GM18858 (cell line): ENCODE measurements at regions not wholly inside any gene's neighbourhood (a gene's known extent, or its start where the extent isn't known, plus 50 kb on each side); places are given as distances from the start of the nearest gene placed in this dataset.
"Not testable (repeated sequence)": the region's sequence is repeated elsewhere in the genome, so short reads cannot be mapped to it uniquely, and the experiment has no call there.

Experiments used
- ATAC-seq: cut with Tn5 transposase; IDR thresholded peaks from one replicate; pipeline ENCODE4 v1.9.1; 2021; ENCODE audit not compliant: unreplicated experiment

GRCh38 chr18:67455890-67456501, 60.5 kb downstream of the DSEL start:
- no peak for ATAC-seq

DNA sequence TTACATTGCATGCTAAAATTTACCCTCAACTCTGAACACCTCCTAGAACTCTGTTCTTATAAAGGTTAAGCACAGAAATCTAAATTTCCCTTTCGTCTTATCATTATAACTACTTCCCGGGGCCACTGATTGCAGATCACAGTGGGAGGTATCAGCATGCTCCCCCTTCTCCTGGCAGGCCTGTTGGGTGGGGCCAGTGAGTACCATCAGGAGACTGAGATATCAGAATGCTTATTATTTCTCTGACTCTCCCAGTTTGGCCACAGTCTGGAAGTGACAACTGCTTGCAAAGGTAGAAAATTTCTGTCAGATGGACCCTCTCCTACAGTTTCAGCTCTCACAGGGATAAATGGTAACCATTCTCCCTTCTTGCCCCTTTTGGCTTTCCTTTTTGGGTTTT, 62.6 kb downstream of the DSEL start:
- no peak for ATAC-seq

DNA sequence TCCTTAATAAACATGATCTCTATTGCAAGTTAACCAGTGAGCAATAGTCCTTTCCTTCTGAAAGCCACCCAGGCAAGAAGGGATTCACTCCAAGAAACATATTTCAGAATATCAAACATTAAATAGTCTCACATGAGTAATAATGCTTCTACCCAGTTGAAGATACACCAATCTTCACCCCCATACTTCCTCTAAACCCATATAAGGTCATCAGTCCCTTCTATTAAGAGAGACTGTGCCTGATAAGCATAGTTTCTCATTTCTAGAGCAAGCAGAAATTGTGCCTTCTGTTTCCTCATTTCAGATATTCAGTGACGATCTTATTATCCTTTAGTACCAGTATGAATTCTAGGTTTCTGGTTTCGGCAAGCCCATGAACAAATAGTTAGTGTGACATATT, 64.6 kb downstream of the DSEL start:
- ATAC-seq = no peak

- ATAC-seq = not testable (repeated sequence)
These were observed 65.4 kb downstream of the DSEL start for GRCh38 chr18:67451101-67451500.

GRCh38 chr18:67433971-67434370, 82.5 kb downstream of the DSEL start:
- no peak for ATAC-seq

- no peak for ATAC-seq
These were observed 83.7 kb downstream of the DSEL start for GRCh38 chr18:67432806-67433205.

DNA sequence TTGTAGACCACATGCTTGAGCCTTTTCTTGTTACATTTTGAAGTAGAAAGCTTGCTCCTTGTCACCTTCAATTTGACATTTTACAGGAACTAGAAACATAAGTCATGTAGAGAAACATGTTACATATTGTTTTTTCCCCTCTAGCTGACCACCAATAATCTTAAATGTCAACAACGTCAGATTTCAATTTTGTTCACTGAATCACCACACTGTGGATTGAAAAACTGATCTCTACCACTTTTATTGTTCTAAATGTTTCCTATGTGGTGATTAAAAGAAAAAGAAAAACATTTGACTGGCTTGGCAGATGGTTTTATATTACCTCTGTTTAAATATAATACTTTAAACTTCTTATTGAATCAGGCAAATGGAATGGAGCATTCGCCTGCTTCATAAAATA, 87.7 kb downstream of the DSEL start:
- no peak for ATAC-seq

DNA sequence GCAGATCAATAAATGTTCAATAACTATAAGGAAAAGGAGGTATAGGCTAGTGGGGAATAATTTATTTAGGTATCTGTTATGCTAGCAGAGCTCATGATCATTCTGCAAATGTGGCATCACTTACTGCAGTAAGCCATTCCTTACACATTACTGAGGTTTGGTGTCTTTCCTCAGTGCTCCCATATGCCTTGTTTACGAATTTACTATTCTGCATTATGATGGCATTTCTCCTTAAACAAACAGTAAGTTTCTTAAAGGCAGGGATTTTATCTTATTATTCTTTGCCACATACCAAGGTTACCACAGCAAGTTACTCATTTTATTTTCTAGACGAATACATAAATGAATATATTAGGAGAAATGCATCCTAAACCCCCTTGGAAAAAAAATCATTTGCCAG, 88.4 kb downstream of the DSEL start:
- ATAC-seq = no peak

GRCh38 chr18:67426486-67426885, 90.0 kb downstream of the DSEL start:
- no peak for ATAC-seq

DNA sequence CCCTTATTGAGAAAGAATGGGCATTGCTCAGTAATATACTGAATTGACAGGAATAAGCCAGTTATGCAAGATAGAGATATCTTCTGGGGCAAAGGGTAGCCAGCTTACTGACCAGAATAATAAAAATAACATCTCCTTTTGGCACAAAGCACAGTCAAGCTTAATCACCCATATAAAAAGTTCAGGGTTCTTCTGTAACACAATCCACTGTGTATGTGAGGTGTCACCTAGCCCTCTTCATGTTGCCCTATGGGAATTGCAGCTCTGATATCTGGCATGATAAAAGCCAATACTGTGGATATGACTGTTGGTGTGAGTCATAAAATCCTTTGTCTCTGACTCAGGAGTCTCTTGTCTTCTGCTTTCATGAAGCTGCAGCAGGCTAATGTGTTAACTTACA, 90.8 kb downstream of the DSEL start:
- ATAC-seq = no peak

- no peak for ATAC-seq
These were observed 94.9 kb downstream of the DSEL start for GRCh38 chr18:67421651-67422050.

GRCh38 chr18:67417864-67418523, 98.5 kb downstream of the DSEL start:
- ATAC-seq = peak; percentile 94

DNA sequence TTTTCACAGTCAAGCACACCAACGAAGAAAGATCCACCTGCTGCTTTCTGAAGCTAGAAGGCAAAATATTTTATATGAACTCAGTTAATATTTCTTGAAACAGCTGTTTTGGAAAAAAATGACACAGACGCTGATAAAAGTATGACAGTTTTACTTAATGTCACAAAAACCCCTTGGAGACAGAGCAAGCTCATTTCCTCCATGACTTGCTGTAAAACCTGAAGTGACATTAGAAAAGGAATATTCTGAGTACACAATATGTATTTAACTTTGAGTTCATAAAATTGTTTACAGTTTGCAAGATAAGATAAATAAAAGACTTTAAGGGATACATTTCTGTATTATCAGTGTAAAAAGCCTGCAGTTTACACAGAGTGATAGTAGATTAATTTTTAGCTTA, 105.4 kb downstream of the DSEL start:
- no peak for ATAC-seq

GRCh38 chr18:67410075-67411070, 106.1 kb downstream of the DSEL start:
- no peak for ATAC-seq

DNA sequence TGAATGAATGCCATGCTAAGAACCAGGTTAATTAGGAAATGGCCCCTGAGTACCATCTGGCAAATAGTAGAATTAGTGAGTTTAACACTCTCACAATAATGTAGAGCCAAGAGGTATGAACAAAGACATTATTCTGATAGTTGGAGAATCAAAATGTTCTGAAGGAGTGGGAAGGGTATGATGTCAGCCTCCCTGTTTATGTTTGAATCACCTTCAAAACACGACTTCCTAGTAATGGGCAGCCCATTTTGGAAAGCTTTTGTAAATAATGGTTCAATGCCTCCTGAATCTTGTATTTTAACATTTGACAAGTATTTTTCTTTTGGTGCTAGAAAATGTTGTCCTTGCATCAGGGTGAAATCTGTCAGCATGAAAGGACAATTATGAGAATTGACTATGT, 108.3 kb downstream of the DSEL start:
- ATAC-seq = no peak

DNA sequence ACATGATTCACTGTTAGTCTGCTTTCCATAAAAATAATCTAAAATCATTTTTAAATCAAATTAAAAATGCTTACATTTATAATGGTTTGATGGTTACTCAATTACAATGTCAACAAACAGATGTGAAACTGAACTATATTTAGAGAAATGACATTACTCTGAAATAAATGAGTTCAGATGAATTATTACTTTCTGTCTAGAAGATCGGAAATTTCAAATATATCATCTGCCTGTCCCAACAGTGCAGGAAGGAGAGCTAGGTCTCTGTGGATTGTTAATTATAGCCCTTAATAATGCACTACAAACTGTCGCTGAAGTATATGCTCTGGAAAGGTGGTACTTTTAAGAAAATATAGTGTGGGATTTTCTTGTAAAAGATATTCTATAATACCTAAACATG, 109.8 kb downstream of the DSEL start:
- no peak for ATAC-seq

GRCh38 chr18:67402543-67402942, 114.0 kb downstream of the DSEL start:
- ATAC-seq = no peak

DNA sequence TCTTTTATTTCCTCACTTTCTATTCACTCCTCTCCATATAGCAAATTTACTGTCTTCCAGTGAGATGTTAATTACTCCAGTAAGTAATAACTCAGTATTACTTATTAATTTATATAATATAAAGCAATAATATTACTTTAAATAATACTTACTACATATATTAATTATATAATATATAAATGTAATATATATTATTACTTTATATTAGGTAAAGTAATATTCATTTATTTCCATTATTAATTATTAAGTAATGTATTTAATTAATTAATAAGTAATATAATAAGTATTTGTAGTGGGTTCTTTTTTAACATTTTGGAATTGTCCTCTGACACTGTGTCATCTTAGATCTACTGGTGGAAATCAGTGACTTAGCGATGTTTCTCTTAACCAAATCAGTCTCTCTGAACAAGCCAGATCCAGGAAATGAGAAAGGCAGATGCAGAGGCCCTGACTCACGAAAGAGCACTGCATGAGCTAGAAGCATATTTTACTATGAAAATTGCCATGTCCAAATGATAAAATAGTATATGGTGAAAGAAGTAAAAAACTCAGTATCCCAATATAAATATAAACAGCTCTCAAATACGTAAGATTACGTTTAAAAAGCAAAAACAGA, 115.9 kb downstream of the DSEL start:
- no peak for ATAC-seq

- no peak for ATAC-seq
These were observed 130.5 kb downstream of the DSEL start for GRCh38 chr18:67386032-67386431.

- ATAC-seq = no peak
These were observed 131.1 kb downstream of the DSEL start for GRCh38 chr18:67385455-67385854.

- ATAC-seq = not testable (repeated sequence)
These were observed 132.5 kb downstream of the DSEL start for GRCh38 chr18:67384057-67384456.
